OCI-LY3 (cell line): ENCODE measurements at regions not wholly inside any gene's neighbourhood (a gene's known extent, or its start where the extent isn't known, plus 50 kb on each side); places are given as distances from the start of the nearest gene placed in this dataset.

Experiments used
- H2AFZ ChIP-seq: fragments of 200-600, 300-600 bp; shearing (Covaris generic); 2 replicates; pipeline ENCODE4 v1.6.0; 2014; ENCODE audit warnings: antibody characterized with exemption, low read depth, low read length
- H3K27ac ChIP-seq: fragments of 200-600, 300-600 bp; sonication (generic); 2 replicates; pipeline ENCODE4 v1.5.1; 2014; ENCODE audit warnings: mild to moderate bottlenecking, low read length, moderate library complexity, mixed read lengths
- H3K27me3 ChIP-seq: fragments of 200-600, 300-600 bp; sonication (generic); 2 replicates; pipeline ENCODE4 v1.6.1; 2014; ENCODE audit warnings: low read depth, low read length, mixed read lengths
- H3K36me3 ChIP-seq: fragments of 200-600, 300-600 bp; sonication (generic); replicated peaks from 2 replicates; pipeline ENCODE3; 2014; ENCODE audit warnings: low read depth, low read length, mixed read lengths
- H3K4me1 ChIP-seq: fragments of 300-600, 200-600 bp; sonication (generic); 2 replicates; pipeline ENCODE4 v1.6.1; 2014; ENCODE audit warnings: low read length, mixed read lengths
- H3K4me2 ChIP-seq: fragments of 200-600, 300-600 bp; sonication (generic); 2 replicates; pipeline ENCODE4 v1.6.1; 2014; ENCODE audit warnings: low read length, mixed read lengths
- H3K4me3 ChIP-seq: fragments of 300-600, 200-600 bp; sonication (generic); 2 replicates; pipeline ENCODE4 v1.5.1; 2014; ENCODE audit warnings: antibody characterized with exemption, mild to moderate bottlenecking, low read length, moderate library complexity
- H3K79me2 ChIP-seq: fragments of 300-600, 200-600 bp; shearing (Covaris generic); 2 replicates; pipeline ENCODE4 v1.6.1; 2014; ENCODE audit warnings: mild to moderate bottlenecking, low read length, mixed read lengths
- H3K9ac ChIP-seq: fragments of 300-600, 200-600 bp; shearing (Covaris generic); 2 replicates; pipeline ENCODE4 v1.6.0; 2014; ENCODE audit warnings: mild to moderate bottlenecking, low read length, moderate library complexity
- H3K9me3 ChIP-seq: fragments of 200-600, 300-600 bp; shearing (Covaris generic); 2 replicates; pipeline ENCODE4 v1.6.1; 2014; ENCODE audit warnings: low read length, mixed read lengths; ENCODE audit not compliant: insufficient read depth
- H4K20me1 ChIP-seq: fragments of 200-600, 300-600 bp; sonication (generic); 2 replicates; pipeline ENCODE4 v1.6.1; 2016; ENCODE audit warnings: low read length, mixed read lengths; ENCODE audit not compliant: insufficient read depth
- CTCF ChIP-seq: fragments of 200-600, 300-600 bp; sonication (generic); IDR thresholded peaks from 2 replicates; pipeline ENCODE4 v1.5.1; 2014; ENCODE audit warnings: antibody characterized with exemption, low read length, low read depth
- EZH2phosphoT487 ChIP-seq: fragments of 200-600 bp; shearing (Covaris generic); IDR thresholded peaks from 2 replicates; pipeline ENCODE4 v1.6.1; 2018; ENCODE audit warnings: antibody characterized with exemption, mixed run types, low read depth

GRCh38 chr1:73026114-73026513, 743.8 kb upstream of the NEGR1 start:
- no peaks in the 10 kb centered on the region for H3K9me3 ChIP-seq
- no peaks in the 10 kb centered on the region for H3K27me3 ChIP-seq
- no peak overlapping the region for H2AFZ ChIP-seq
- H3K4me3 ChIP-seq: no peak overlapping the region
- no peaks in the 10 kb centered on the region for H4K20me1 ChIP-seq
- no peak overlapping the region for H3K9ac ChIP-seq
- H3K4me2 ChIP-seq: no peak overlapping the region
- H3K4me1 ChIP-seq: no peaks in the 10 kb centered on the region
- no peaks in the 10 kb centered on the region for H3K79me2 ChIP-seq
- H3K27ac ChIP-seq: no peak overlapping the region
- TF ChIP-seq CTCF: no peak
- no peak for TF ChIP-seq EZH2phosphoT487
- H3K36me3 ChIP-seq: no peaks in the 10 kb centered on the region

- Histone ChIP-seq H3K4me3 (no peak overlapping the region), H3K9ac (no peak overlapping the region), H3K36me3 (no peaks in the 10 kb centered on the region), H3K27ac (no peak overlapping the region), H3K4me1 (no peaks in the 10 kb centered on the region), H2AFZ (no peak overlapping the region), H3K27me3 (no peaks in the 10 kb centered on the region), H4K20me1 (no peaks in the 10 kb centered on the region), H3K79me2 (no peaks in the 10 kb centered on the region), H3K4me2 (no peak overlapping the region), H3K9me3 (no peaks in the 10 kb centered on the region)
- no peak for TF ChIP-seq EZH2phosphoT487
- no peak for TF ChIP-seq CTCF
These were observed 727.6 kb upstream of the NEGR1 start for GRCh38 chr1:73009938-73010337.

- H4K20me1 ChIP-seq: no peaks in the 10 kb centered on the region
- no peaks in the 10 kb centered on the region for H3K9me3 ChIP-seq
- no peak overlapping the region for H3K9ac ChIP-seq
- TF ChIP-seq EZH2phosphoT487 (no peak), CTCF (no peak)
- H3K4me3 ChIP-seq: no peak overlapping the region
- H3K79me2 ChIP-seq: no peaks in the 10 kb centered on the region
- no peaks in the 10 kb centered on the region for H3K27me3 ChIP-seq
- no peak overlapping the region for H2AFZ ChIP-seq
- H3K27ac ChIP-seq: no peak overlapping the region
- H3K36me3 ChIP-seq: no peaks in the 10 kb centered on the region
- no peaks in the 10 kb centered on the region for H3K4me1 ChIP-seq
- H3K4me2 ChIP-seq: no peak overlapping the region
These were observed 727.0 kb upstream of the NEGR1 start for GRCh38 chr1:73009311-73009710.

GRCh38 chr1:72997624-72998023, 715.3 kb upstream of the NEGR1 start:
- H3K27ac ChIP-seq: no peak overlapping the region
- H4K20me1 ChIP-seq: no peaks in the 10 kb centered on the region
- H3K4me2 ChIP-seq: no peak overlapping the region
- H3K36me3 ChIP-seq: no peaks in the 10 kb centered on the region
- TF ChIP-seq CTCF (no peak), EZH2phosphoT487 (no peak)
- H3K4me3 ChIP-seq: no peak overlapping the region
- H2AFZ ChIP-seq: no peak overlapping the region
- no peaks in the 10 kb centered on the region for H3K9me3 ChIP-seq
- no peaks in the 10 kb centered on the region for H3K79me2 ChIP-seq
- no peaks in the 10 kb centered on the region for H3K4me1 ChIP-seq
- no peak overlapping the region for H3K9ac ChIP-seq
- H3K27me3 ChIP-seq: no peaks in the 10 kb centered on the region
